H1 (cell line): ENCODE measurements at regions not wholly inside any gene's neighbourhood (a gene's known extent, or its start where the extent isn't known, plus 50 kb on each side); places are given as distances from the start of the nearest gene placed in this dataset.

Source experiments
- CTCF ChIA-PET: fragments of 300-600 bp; sonication (Branson Sonifier 250); formaldehyde crosslinking; loops from one replicate; lab custom pipeline; 2021; ENCODE audit not compliant: partially characterized antibody; lab: Charles Lee
- POLR2A ChIA-PET: fragments of 300-600 bp; sonication (Branson Sonifier 250); formaldehyde crosslinking; loops from one replicate; lab custom pipeline; 2021; ENCODE audit warnings: inconsistent platforms; ENCODE audit not compliant: partially characterized antibody; lab: Charles Lee
- DNase-seq, 2 experiments: peaks; one replicate each; pipeline versions ENCODE4 v3.0.0 to v3.0.0-alpha.2; 2010 to 2022; ENCODE audit warnings: low spot score in 2 of 2, low read depth in 1 of 2, mixed read lengths in 1 of 2
- FAIRE-seq: peaks from 2 replicates; lab custom pipeline; 2011; peaks lifted over from hg19 to GRCh38; lab: Jason Lieb, UNC
- H2AFZ ChIP-seq: 2 replicates; pipeline ENCODE4 v1.8.1; 2012; ENCODE audit warnings: low read length, inconsistent platforms
- H2AK5ac ChIP-seq: 2 replicates; pipeline ENCODE4 v1.6.1; 2013; ENCODE audit warnings: low read depth, low read length
- H2BK120ac ChIP-seq: replicated peaks from 2 replicates; pipeline ENCODE3; 2013; ENCODE audit warnings: low read depth, low read length, inconsistent platforms
- H2BK12ac ChIP-seq: 2 replicates; pipeline ENCODE4 v1.6.1; 2013; ENCODE audit warnings: low read depth, low read length
- H2BK15ac ChIP-seq: 2 replicates; pipeline ENCODE4 v1.6.1; 2013; ENCODE audit warnings: low read length
- H2BK20ac ChIP-seq: 2 replicates; pipeline ENCODE4 v1.6.1; 2013; ENCODE audit warnings: low read length
- H2BK5ac ChIP-seq: 2 replicates; pipeline ENCODE4 v1.6.1; 2013; ENCODE audit warnings: low read depth, low read length
- H3K14ac ChIP-seq: 2 replicates; pipeline ENCODE4 v1.6.1; 2013; ENCODE audit warnings: inconsistent platforms; ENCODE audit not compliant: insufficient read length
- H3K18ac ChIP-seq: 2 replicates; pipeline ENCODE4 v1.6.1; 2013; ENCODE audit warnings: low read length; ENCODE audit errors: extremely low read depth
- H3K23ac ChIP-seq: 2 replicates; pipeline ENCODE4 v1.6.1; 2013; ENCODE audit warnings: inconsistent platforms; ENCODE audit not compliant: insufficient read length
- H3K23me2 ChIP-seq: 2 replicates; pipeline ENCODE4 v1.6.1; 2013; ENCODE audit warnings: low read depth, low read length
- H3K27ac ChIP-seq: 2 replicates; pipeline ENCODE4 v1.6.1; 2011; ENCODE audit warnings: low read depth, low read length, inconsistent platforms
- H3K27me3 ChIP-seq, 4 experiments: replicated peaks in 1 of 4; 1 replicate in 1 of 4; 2 replicates in 3 of 4; pipeline versions ENCODE4 v1.6.1 to v1.8.1; 2011 to 2013; ENCODE audit warnings: low read length in 3 of 4, mild to moderate bottlenecking in 3 of 4, inconsistent platforms in 2 of 4, mixed read lengths in 2 of 4, moderate library complexity in 1 of 4; ENCODE audit not compliant: control insufficient read depth in 3 of 4, insufficient read depth in 3 of 4; ENCODE audit errors: extremely low read depth in 1 of 4
- H3K36me3 ChIP-seq, 4 experiments: 2 replicates each; pipeline versions ENCODE4 v1.6.1 to v1.8.1; 2011 to 2013; ENCODE audit warnings: mild to moderate bottlenecking in 4 of 4, low read length in 3 of 4, moderate library complexity in 2 of 4, control low read depth in 1 of 4, inconsistent platforms in 1 of 4; ENCODE audit not compliant: insufficient read depth in 4 of 4, control insufficient read depth in 2 of 4
- H3K4ac ChIP-seq: replicated peaks from 2 replicates; pipeline ENCODE3; 2013; ENCODE audit warnings: low read length, low read depth, mixed read lengths, inconsistent platforms; ENCODE audit not compliant: insufficient read length
- H3K4me1 ChIP-seq, 4 experiments: replicated peaks in 1 of 4; 1 replicate in 1 of 4; 2 replicates in 3 of 4; pipeline versions ENCODE4 v1.6.1 to v1.8.1; 2011 to 2013; ENCODE audit warnings: low read length in 3 of 4, inconsistent platforms in 2 of 4, mixed read lengths in 1 of 4; ENCODE audit not compliant: insufficient read depth in 4 of 4, control insufficient read depth in 3 of 4
- H3K4me2 ChIP-seq, 2 experiments: 2 replicates each; pipeline versions ENCODE4 v1.6.1 to v1.8.1; 2011 to 2013; ENCODE audit warnings: low read depth in 2 of 2, low read length in 2 of 2, control low read depth in 1 of 2, inconsistent platforms in 1 of 2, mild to moderate bottlenecking in 1 of 2; ENCODE audit not compliant: insufficient read depth in 1 of 2
- H3K4me3 ChIP-seq, 4 experiments: fragments of 200-600, 300-600 bp in 1 of 4; sonication (generic), shearing (Covaris generic), sonication (Bioruptor Twin) in 1 of 4; 2 replicates each; pipeline versions ENCODE4 v1.5.1 to v1.8.1; 2011 to 2016; ENCODE audit warnings: low read length in 4 of 4, low read depth in 3 of 4, control low read depth in 2 of 4, inconsistent platforms in 2 of 4, mild to moderate bottlenecking in 2 of 4, mixed read lengths in 1 of 4, moderate library complexity in 1 of 4; ENCODE audit not compliant: insufficient read depth in 2 of 4; ENCODE audit errors: extremely low read depth in 1 of 4
- H3K56ac ChIP-seq: replicated peaks from 2 replicates; pipeline ENCODE3; 2013; ENCODE audit warnings: low read depth, mild to moderate bottlenecking, mixed read lengths, low read length, inconsistent platforms; ENCODE audit not compliant: insufficient read length
- H3K79me1 ChIP-seq: 2 replicates; pipeline ENCODE4 v1.6.1; 2013; ENCODE audit warnings: low read depth, low read length, control low read depth
- H3K79me2 ChIP-seq, 2 experiments: 2 replicates each; pipeline versions ENCODE4 v1.6.1 to v1.8.1; 2012 to 2013; ENCODE audit warnings: low read length in 2 of 2, mild to moderate bottlenecking in 2 of 2, inconsistent platforms in 1 of 2; ENCODE audit not compliant: insufficient read depth in 2 of 2, control insufficient read depth in 1 of 2
- H3K9ac ChIP-seq, 4 experiments: replicated peaks in 1 of 4; 1 replicate in 1 of 4; 2 replicates in 3 of 4; pipeline versions ENCODE4 v1.6.1 to v1.8.1; 2011 to 2013; ENCODE audit warnings: low read depth in 3 of 4, low read length in 3 of 4, control low read depth in 2 of 4, mild to moderate bottlenecking in 2 of 4, moderate library complexity in 2 of 4, inconsistent platforms in 1 of 4; ENCODE audit errors: extremely low read depth in 1 of 4
- H3K9me3 ChIP-seq, 2 experiments: 2 replicates each; pipeline versions ENCODE4 v1.6.1 to v1.8.1; 2012 to 2013; ENCODE audit warnings: mild to moderate bottlenecking in 2 of 2, moderate library complexity in 2 of 2, control low read depth in 1 of 2, inconsistent platforms in 1 of 2, low read depth in 1 of 2, low read length in 1 of 2, mixed read lengths in 1 of 2; ENCODE audit not compliant: insufficient read depth in 2 of 2
- H4K20me1 ChIP-seq, 2 experiments: replicated peaks in 1 of 2; 2 replicates each; pipeline versions ENCODE3 to v1.8.1; 2011 to 2013; ENCODE audit warnings: inconsistent platforms in 2 of 2, low read length in 2 of 2, mild to moderate bottlenecking in 1 of 2; ENCODE audit not compliant: insufficient read depth in 2 of 2, control insufficient read depth in 1 of 2
- H4K5ac ChIP-seq: 2 replicates; pipeline ENCODE4 v1.6.1; 2013; ENCODE audit warnings: low read length, low read depth, mixed read lengths, inconsistent platforms; ENCODE audit not compliant: insufficient read length
- H4K8ac ChIP-seq: 2 replicates; pipeline ENCODE4 v1.8.0; 2013; ENCODE audit warnings: mild to moderate bottlenecking, moderate library complexity, low read length, inconsistent platforms; ENCODE audit not compliant: insufficient read depth; ENCODE audit errors: extremely low read depth
- H4K91ac ChIP-seq: replicated peaks from 2 replicates; pipeline ENCODE3; 2013; ENCODE audit warnings: low read length, mixed read lengths, inconsistent platforms; ENCODE audit not compliant: insufficient read length
- CBX8 ChIP-seq: fragments of 300-800, 300-1000 bp; sonication (generic); IDR thresholded peaks from 2 replicates; pipeline ENCODE4 v1.7.1; 2016; ENCODE audit warnings: low read depth, low read length, borderline replicate concordance
- EP300 ChIP-seq, 2 experiments: IDR thresholded peaks; 1 replicate in 1 of 2; 2 replicates in 1 of 2; pipeline ENCODE4 v1.6.1; 2011 to 2012; ENCODE audit warnings: low read depth in 2 of 2, low read length in 2 of 2, mild to moderate bottlenecking in 2 of 2, borderline replicate concordance in 1 of 2, inconsistent platforms in 1 of 2, moderate library complexity in 1 of 2
- FOSL1 ChIP-seq: IDR thresholded peaks from 2 replicates; pipeline ENCODE4 v1.6.1; 2011; ENCODE audit warnings: mild to moderate bottlenecking, low read depth, low read length, moderate library complexity; ENCODE audit not compliant: insufficient read depth
- GTF2F1 ChIP-seq: IDR thresholded peaks from 2 replicates; pipeline ENCODE4 v1.6.1; 2012; ENCODE audit warnings: low read depth, low read length, improper control_type of control experiment, borderline replicate concordance
- JUN ChIP-seq: IDR thresholded peaks from 2 replicates; pipeline ENCODE4 v1.6.1; 2011; ENCODE audit warnings: low read depth, mild to moderate bottlenecking, improper control_type of control experiment, low read length
- KDM4A ChIP-seq: IDR thresholded peaks from one replicate; pipeline ENCODE4 v1.7.1; 2012; ENCODE audit warnings: low read depth, mild to moderate bottlenecking, moderate library complexity, low read length, inconsistent platforms; ENCODE audit not compliant: severe bottlenecking
- POLR2A ChIP-seq, 2 experiments: IDR thresholded peaks; 1 replicate in 1 of 2; 2 replicates in 1 of 2; pipeline ENCODE4 v1.6.1; 2011; ENCODE audit warnings: low read depth in 2 of 2, low read length in 2 of 2, mild to moderate bottlenecking in 2 of 2; ENCODE audit errors: control extremely low read depth in 1 of 2
- RBBP5 ChIP-seq: IDR thresholded peaks from 2 replicates; pipeline ENCODE4 v1.7.1; 2012; ENCODE audit warnings: low read depth, mild to moderate bottlenecking, inconsistent platforms, low read length, moderate library complexity, borderline replicate concordance
- RNF2 ChIP-seq: fragments of 200-900, 300-1000 bp; sonication (generic); IDR thresholded peaks from 2 replicates; pipeline ENCODE4 v1.7.1; 2016; ENCODE audit warnings: borderline replicate concordance, low read depth, mild to moderate bottlenecking, antibody characterized with exemption, low read length; ENCODE audit not compliant: poor library complexity, severe bottlenecking; ENCODE audit errors: missing control alignments
- SP1 ChIP-seq: IDR thresholded peaks from 2 replicates; pipeline ENCODE4 v1.6.1; 2011; ENCODE audit warnings: low read depth, low read length
- SUZ12 ChIP-seq: fragments of 200-600 bp; sonication (generic); IDR thresholded peaks from 2 replicates; pipeline ENCODE4 v1.6.1; 2012; ENCODE audit warnings: mild to moderate bottlenecking, inconsistent platforms, low read length, moderate library complexity, mixed read lengths
- WGBS, 2 experiments: shearing (Covaris generic) in 1 of 2; methylation state at CpG; one replicate each; pipeline versions ENCODE4 v1.1.6 to v1.1.7; 2013 to 2015; ENCODE audit warnings: low lambda C conversion rate in 2 of 2, mixed read lengths in 2 of 2, inconsistent platforms in 1 of 2, low coverage in 1 of 2, missing lambda C conversion rate in 1 of 2; ENCODE audit not compliant: insufficient replicate concordance in 2 of 2, insufficient coverage in 1 of 2, insufficient read length in 1 of 2; ENCODE audit errors: extremely low coverage in 1 of 2, missing lambda C conversion rate in 1 of 2; 5-methylcytosine and 5-hydroxymethylcytosine counted together

DNA sequence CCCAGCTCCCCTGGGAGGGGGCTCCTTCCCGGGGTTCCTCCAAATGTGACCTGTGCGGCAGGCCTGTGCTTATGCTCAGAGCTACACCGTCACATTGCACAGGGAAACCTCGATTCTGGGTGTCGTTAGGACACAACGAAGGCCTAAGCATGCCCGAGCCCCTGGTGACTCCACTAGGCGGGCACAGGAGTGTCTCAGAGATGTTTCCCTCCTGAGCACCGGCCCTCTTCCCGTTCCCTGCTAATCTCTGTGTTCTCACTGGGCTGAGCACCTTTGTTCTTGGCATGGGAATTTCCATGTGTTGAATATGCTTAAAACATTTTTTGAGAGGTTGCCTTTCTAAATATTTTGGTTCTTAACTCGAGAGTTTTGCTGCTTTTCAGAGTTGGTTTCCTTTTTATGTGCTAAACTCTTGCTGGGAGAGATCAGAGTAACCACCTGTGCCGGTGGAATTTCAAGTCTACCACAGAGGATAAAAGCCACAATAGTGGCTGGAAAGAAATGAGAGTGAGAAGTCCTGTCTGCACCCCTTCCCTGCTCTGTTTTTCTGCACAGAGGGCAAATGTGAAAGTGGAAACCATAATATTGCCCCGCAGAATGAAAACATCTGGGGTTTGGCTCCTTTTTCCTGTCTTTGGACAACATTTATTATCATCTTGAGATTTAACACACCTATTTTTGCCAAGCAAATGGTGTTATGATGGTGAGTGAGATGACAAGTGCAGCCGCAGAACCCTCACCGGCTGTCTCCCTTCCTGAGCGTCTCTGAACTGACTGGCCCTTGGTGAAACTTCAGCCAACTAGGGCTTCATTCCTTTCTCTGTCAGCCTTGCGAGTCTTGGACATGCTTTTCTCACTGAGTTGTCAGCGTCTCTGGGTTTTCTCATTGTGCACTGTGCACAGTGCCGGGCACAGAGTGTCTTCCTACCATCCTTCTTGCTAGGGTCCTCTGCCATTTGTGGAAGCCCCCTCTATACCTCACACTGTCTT lies 154.1 kb downstream of the VAPA start:
- Histone ChIP-seq H2BK120ac (no peak overlapping the region), H2AK5ac (no peak overlapping the region), H2AFZ (peak overlapping the region; percentile 79; the same call in 1 of the 2 replicates), H3K9me3 (no peaks in the 10 kb centered on the region; a peak in 1 of 4 replicates), H3K9ac (no peak overlapping the region; a peak in 1 of 7 replicates), H3K27ac (no peak overlapping the region), H3K79me1 (no peaks in the 10 kb centered on the region), H3K79me2 (no peaks in the 10 kb centered on the region), H2BK5ac (no peak overlapping the region), H3K23ac (no peak overlapping the region), H4K20me1 (no peaks in the 10 kb centered on the region), H2BK15ac (no peak overlapping the region), H3K4me1 (peaks cover 2 to 10% (median 7%) of the 10 kb centered on the region in 4 experiments; a peak in 6 of 7 replicates), H3K4me2 (no peak overlapping the region), H2BK12ac (no peak overlapping the region), H4K91ac (no peak overlapping the region), H4K8ac (peak overlapping the region; percentile 8; the same call in 1 of the 2 replicates), H3K27me3 (peaks cover 0 to 1% (median 0%) of the 10 kb centered on the region in 4 experiments; a peak in 1 of 7 replicates), H3K56ac (no peak overlapping the region), H3K4ac (no peak overlapping the region), H2BK20ac (no peak overlapping the region), H3K14ac (no peak overlapping the region), H3K23me2 (no peaks in the 10 kb centered on the region; the same call in 1 of the 2 replicates), H3K36me3 (no peaks in the 10 kb centered on the region), H3K4me3 (no peak overlapping the region), H3K18ac (no peak overlapping the region), H4K5ac (no peak overlapping the region)
- WGBS, 2 experiments: 85% methylated on average over 19 of the region's 19 CpGs; no CpG with 5 or more reads in 1 of the 2 experiments
- ChIA-PET POLR2A (no interaction called here), CTCF (interaction anchor here (1.9 kb wide), 1 partner anchor 35 kb away, joined by 4 read pairs; no protein-coding TSS in a partner anchor)
- FAIRE-seq: no peak
- no peak for DNase-seq
- no peak for TF ChIP-seq KDM4A
- no peak for TF ChIP-seq SUZ12
- TF ChIP-seq EP300 (IDR thresholded peaks at IDR 0.05; ENCODE audit: borderline replicate concordance in 1 of 2, low read depth in 2 of 2, low read length in 2 of 2): no peak
- no peak for TF ChIP-seq SP1
- TF ChIP-seq CBX8: no peak
- no peak for TF ChIP-seq FOSL1
- TF ChIP-seq JUN: no peak
- no peak for TF ChIP-seq RNF2
- no peak for TF ChIP-seq GTF2F1
- TF ChIP-seq POLR2A (IDR thresholded peaks at IDR 0.05; ENCODE audit: control extremely low read depth in 1 of 2, low read depth in 2 of 2, low read length in 2 of 2): no peak
- no peak for TF ChIP-seq RBBP5
